ENCODE measurements at regions not wholly inside any gene's neighbourhood (a gene's known extent, or its start where the extent isn't known, plus 50 kb on each side); places are given as distances from the start of the nearest gene placed in this dataset.
A peak's percentile ranks its signal among the peaks of the same experiment; 100 is the strongest.

DNA sequence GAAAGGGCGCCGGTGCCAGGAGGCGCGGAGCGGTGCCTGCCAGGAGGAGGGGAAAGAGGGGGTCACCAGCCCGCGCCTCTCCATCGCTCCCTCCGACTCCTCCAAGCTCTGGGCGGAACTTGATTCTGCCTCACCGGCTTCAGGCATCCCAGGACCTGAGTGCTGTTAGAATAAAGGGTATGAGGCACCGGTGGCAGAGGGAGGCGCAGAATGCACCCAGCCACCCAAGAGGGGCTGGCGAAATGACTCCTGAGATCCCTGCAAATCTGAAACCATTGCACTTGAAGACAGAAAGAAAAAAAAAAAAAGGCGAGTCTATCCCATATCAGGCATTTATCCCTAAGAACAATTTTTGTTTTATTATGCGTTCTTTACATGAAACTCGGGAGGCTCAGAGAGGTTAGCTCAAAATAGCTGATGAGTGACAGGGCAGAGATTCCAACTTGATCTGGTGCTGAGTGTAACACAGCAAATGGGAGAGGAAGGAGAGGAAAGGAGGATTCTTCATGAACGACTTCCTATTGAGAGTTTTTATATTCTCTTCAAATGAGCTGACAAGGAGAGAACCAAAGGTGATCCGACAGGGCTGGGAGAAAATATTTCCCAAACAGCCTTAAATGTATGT is 157.0 kb upstream of the FRMD4B start:
- Histone ChIP-seq H3K27me3 (ENCODE audit: control insufficient read depth in 2 of 2, insufficient read depth in 2 of 2, low read length in 2 of 2) (peaks cover 32 to 38% of the 10 kb centered on the region in 2 experiments), H3K9ac (replicated peaks; ENCODE audit: extremely low read depth, insufficient read depth, low read length) (no peak overlapping the region), H3K9me1 (replicated peaks; ENCODE audit: control insufficient read depth, extremely low read depth, insufficient read depth, low read length) (no peaks in the 10 kb centered on the region), H3K4me2 (ENCODE audit: insufficient read depth, low read length) (no peak overlapping the region), H3K9me3 (replicated peaks; ENCODE audit: control insufficient read depth, insufficient read depth, low read length) (no peaks in the 10 kb centered on the region), H3K79me2 (ENCODE audit: control insufficient read depth, insufficient read depth, low read length) (no peaks in the 10 kb centered on the region), H3K4me1 (ENCODE audit: control insufficient read depth, extremely low read depth, insufficient read depth, low read length) (no peaks in the 10 kb centered on the region), H4K20me1 (replicated peaks; ENCODE audit: control insufficient read depth, extremely low read depth, insufficient read depth, low read length) (no peaks in the 10 kb centered on the region), H2AFZ (ENCODE audit: low read depth, low read length) (no peak overlapping the region), H3K36me3 (ENCODE audit: control insufficient read depth in 2 of 2, extremely low read depth in 1 of 2, insufficient read depth in 2 of 2, low read length in 2 of 2) (no peaks in the 10 kb centered on the region), H3K4me3 (replicated peaks in 1 of 3; ENCODE audit: insufficient read depth in 1 of 3, low read depth in 1 of 3, low read length in 3 of 3) (peak overlapping the region in 1 of 3 experiments; percentile 21), H3K27ac (ENCODE audit: insufficient read depth, low read depth, low read length) (no peak overlapping the region)
- no peak for FAIRE-seq
- dilution Hi-C loops (cut with MboI; ENCODE audit: extremely low pct_ligation_motif_present, low sequenced_read_pairs) (no loop called here), intact Hi-C loops (cut with micrococcal nuclease) (no loop called here)
- no TSS peak for BruUV-seq (replicated peaks)
- TF ChIP-seq, protein P1, sequence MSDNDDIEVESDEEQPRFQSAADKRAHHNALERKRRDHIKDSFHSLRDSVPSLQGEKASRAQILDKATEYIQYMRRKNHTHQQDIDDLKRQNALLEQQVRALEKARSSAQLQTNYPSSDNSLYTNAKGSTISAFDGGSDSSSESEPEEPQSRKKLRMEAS (IDR thresholded peaks at IDR 0.05; ENCODE audit: insufficient read depth, insufficient read length): no peak
- TF ChIP-seq EZH2 (IDR thresholded peaks at IDR 0.05; ENCODE audit: borderline replicate concordance, low read depth, low read length, severe bottlenecking): no peak
- no peak for TF ChIP-seq JUN (IDR thresholded peaks at IDR 0.05; ENCODE audit: borderline replicate concordance, insufficient read depth, insufficient read length, low read depth)
- TF ChIP-seq, protein P2, sequence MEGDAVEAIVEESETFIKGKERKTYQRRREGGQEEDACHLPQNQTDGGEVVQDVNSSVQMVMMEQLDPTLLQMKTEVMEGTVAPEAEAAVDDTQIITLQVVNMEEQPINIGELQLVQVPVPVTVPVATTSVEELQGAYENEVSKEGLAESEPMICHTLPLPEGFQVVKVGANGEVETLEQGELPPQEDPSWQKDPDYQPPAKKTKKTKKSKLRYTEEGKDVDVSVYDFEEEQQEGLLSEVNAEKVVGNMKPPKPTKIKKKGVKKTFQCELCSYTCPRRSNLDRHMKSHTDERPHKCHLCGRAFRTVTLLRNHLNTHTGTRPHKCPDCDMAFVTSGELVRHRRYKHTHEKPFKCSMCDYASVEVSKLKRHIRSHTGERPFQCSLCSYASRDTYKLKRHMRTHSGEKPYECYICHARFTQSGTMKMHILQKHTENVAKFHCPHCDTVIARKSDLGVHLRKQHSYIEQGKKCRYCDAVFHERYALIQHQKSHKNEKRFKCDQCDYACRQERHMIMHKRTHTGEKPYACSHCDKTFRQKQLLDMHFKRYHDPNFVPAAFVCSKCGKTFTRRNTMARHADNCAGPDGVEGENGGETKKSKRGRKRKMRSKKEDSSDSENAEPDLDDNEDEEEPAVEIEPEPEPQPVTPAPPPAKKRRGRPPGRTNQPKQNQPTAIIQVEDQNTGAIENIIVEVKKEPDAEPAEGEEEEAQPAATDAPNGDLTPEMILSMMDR (IDR thresholded peaks at IDR 0.05; ENCODE audit: extremely low read depth in 1 of 2, insufficient read depth in 1 of 2, low read depth in 1 of 2, low read length in 2 of 2): no peak
- TF ChIP-seq FOS (IDR thresholded peaks at IDR 0.05; ENCODE audit: borderline replicate concordance, insufficient read depth, low read length): no peak
- TF ChIP-seq GATA2 (IDR thresholded peaks at IDR 0.05; ENCODE audit: insufficient read depth, insufficient read length, low read depth, low read length): no peak
- no peak for TF ChIP-seq POLR2A (IDR thresholded peaks at IDR 0.05; ENCODE audit: low read depth, low read length)
- no peak for TF ChIP-seq MYC (IDR thresholded peaks at IDR 0.05; ENCODE audit: low read depth, low read length)
- no peak for TF ChIP-seq POLR2AphosphoS5 (IDR thresholded peaks at IDR 0.05; ENCODE audit: insufficient read depth, low read depth, low read length)
- no peak for DNase-seq (ENCODE audit: low read depth, low spot score)
- CTCF ChIA-PET: no interaction called here
- POLR2A ChIA-PET: no interaction called here

Measured in endothelial cell of umbilical vein (primary cell).